ENCODE measurements at regions not wholly inside any gene's neighbourhood (a gene's known extent, or its start where the extent isn't known, plus 50 kb on each side); places are given as distances from the start of the nearest gene placed in this dataset.

DNA sequence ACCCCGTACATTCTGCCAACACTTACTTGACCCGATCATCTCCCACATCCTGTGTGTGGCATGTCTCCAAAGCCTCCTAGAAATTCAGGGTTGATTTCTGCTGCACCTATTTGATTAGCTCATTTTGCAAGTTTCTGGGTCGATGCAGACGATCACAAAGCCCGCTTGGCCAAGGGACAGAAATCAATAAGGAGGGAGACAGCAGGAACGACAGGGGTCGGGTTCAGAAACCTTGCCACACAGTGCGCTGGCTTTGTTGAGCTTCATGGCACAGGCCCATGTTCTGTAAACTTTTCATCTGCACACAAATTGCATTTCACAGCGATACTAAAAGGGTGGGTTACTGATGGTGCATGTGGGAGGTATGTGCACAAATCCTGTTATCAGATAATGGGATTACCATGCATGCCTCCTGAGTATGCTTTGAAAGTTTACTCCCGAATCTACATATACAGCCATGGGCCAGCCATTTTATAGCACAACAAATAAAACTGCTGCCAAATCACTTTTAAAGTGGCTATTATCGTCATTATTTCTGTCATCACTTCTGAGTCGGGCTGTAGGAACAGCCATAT is 95.9 kb upstream of the ATP11B start:
- TF ChIP-seq POLR2A (IDR thresholded peaks at IDR 0.05; ENCODE audit: low read depth, low read length) (no peak), TAF1 (IDR thresholded peaks at IDR 0.05; ENCODE audit: borderline replicate concordance, low read depth, low read length) (no peak)

Data from GM12892 (cell line).